HL-60 (cell line): ENCODE measurements at regions not wholly inside any gene's neighbourhood (a gene's known extent, or its start where the extent isn't known, plus 50 kb on each side); places are given as distances from the start of the nearest gene placed in this dataset.

Experiments
- DNase-seq, 2 experiments: peaks; one replicate each; pipeline ENCODE4 v3.0.0-alpha.2; 2010 to 2020; ENCODE audit warnings: low read depth in 1 of 2, low spot score in 1 of 2
- H3K27ac ChIP-seq: fragments of 250-450 bp; sonication (Bioruptor Pico); replicated peaks from 2 replicates; pipeline ENCODE4 v1.5.1; 2020; ENCODE audit warnings: mild to moderate bottlenecking, moderate library complexity
- H3K27me3 ChIP-seq: fragments of 250-450 bp; sonication (Bioruptor Pico); 2 replicates; pipeline ENCODE4 v1.5.1; 2021; ENCODE audit warnings: mild to moderate bottlenecking, moderate library complexity; ENCODE audit not compliant: insufficient read depth, poor library complexity, severe bottlenecking
- H3K4me3 ChIP-seq: replicated peaks from 2 replicates; pipeline ENCODE4 v1.5.1; 2011; ENCODE audit warnings: mild to moderate bottlenecking, control low read depth, low read length; ENCODE audit not compliant: insufficient read depth
- GABPA ChIP-seq: IDR thresholded peaks from 2 replicates; pipeline ENCODE4 v1.6.1; 2012; ENCODE audit warnings: low read depth
- POLR2AphosphoS5 ChIP-seq: IDR thresholded peaks from 2 replicates; pipeline ENCODE4 v1.6.1; 2012; ENCODE audit warnings: low read depth
- SPI1 ChIP-seq: IDR thresholded peaks from 2 replicates; pipeline ENCODE4 v1.6.1; 2012; ENCODE audit warnings: low read depth, mild to moderate bottlenecking, borderline replicate concordance
- TF ChIP-seq, protein P1 (sequence below): IDR thresholded peaks from 2 replicates; pipeline ENCODE4 v1.6.1; 2012; ENCODE audit warnings: low read depth; ENCODE audit not compliant: insufficient replicate concordance
- TF ChIP-seq, protein P2 (sequence below): IDR thresholded peaks from one replicate; pipeline ENCODE4 v1.5.1; 2011; ENCODE audit warnings: low read length, control low read depth, inconsistent platforms; ENCODE audit not compliant: insufficient read depth

DNA sequence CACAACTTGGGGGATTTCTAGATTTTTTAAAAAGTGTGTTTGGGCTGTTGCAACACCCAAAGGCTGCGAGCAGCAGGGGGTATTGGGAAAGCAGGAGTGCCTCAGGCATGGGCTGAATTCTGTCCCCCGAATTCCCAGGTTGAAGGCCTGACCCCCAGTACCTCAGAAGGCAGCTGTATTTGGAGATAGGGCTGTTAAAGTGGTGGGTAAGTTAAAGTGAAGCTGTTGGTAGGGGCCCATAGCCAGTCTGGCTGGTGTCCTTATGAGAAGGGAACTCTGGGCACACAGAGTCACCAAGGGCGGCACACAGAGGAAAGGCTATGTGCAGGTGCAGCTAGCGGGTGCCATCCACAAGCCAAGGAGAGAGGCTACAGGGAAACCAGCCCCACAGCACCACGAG is 717.4 kb downstream of the GALR1 start:
- TF ChIP-seq, protein P1, sequence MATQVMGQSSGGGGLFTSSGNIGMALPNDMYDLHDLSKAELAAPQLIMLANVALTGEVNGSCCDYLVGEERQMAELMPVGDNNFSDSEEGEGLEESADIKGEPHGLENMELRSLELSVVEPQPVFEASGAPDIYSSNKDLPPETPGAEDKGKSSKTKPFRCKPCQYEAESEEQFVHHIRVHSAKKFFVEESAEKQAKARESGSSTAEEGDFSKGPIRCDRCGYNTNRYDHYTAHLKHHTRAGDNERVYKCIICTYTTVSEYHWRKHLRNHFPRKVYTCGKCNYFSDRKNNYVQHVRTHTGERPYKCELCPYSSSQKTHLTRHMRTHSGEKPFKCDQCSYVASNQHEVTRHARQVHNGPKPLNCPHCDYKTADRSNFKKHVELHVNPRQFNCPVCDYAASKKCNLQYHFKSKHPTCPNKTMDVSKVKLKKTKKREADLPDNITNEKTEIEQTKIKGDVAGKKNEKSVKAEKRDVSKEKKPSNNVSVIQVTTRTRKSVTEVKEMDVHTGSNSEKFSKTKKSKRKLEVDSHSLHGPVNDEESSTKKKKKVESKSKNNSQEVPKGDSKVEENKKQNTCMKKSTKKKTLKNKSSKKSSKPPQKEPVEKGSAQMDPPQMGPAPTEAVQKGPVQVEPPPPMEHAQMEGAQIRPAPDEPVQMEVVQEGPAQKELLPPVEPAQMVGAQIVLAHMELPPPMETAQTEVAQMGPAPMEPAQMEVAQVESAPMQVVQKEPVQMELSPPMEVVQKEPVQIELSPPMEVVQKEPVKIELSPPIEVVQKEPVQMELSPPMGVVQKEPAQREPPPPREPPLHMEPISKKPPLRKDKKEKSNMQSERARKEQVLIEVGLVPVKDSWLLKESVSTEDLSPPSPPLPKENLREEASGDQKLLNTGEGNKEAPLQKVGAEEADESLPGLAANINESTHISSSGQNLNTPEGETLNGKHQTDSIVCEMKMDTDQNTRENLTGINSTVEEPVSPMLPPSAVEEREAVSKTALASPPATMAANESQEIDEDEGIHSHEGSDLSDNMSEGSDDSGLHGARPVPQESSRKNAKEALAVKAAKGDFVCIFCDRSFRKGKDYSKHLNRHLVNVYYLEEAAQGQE = no peak
- TF ChIP-seq GABPA (no peak), POLR2AphosphoS5 (no peak), SPI1 (no peak)
- TF ChIP-seq, protein P2, sequence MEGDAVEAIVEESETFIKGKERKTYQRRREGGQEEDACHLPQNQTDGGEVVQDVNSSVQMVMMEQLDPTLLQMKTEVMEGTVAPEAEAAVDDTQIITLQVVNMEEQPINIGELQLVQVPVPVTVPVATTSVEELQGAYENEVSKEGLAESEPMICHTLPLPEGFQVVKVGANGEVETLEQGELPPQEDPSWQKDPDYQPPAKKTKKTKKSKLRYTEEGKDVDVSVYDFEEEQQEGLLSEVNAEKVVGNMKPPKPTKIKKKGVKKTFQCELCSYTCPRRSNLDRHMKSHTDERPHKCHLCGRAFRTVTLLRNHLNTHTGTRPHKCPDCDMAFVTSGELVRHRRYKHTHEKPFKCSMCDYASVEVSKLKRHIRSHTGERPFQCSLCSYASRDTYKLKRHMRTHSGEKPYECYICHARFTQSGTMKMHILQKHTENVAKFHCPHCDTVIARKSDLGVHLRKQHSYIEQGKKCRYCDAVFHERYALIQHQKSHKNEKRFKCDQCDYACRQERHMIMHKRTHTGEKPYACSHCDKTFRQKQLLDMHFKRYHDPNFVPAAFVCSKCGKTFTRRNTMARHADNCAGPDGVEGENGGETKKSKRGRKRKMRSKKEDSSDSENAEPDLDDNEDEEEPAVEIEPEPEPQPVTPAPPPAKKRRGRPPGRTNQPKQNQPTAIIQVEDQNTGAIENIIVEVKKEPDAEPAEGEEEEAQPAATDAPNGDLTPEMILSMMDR = no peak
- Histone ChIP-seq H3K4me3 (no peak overlapping the region), H3K27me3 (peaks cover 4% of the 10 kb centered on the region), H3K27ac (no peak overlapping the region)
- no peak for DNase-seq

DNA sequence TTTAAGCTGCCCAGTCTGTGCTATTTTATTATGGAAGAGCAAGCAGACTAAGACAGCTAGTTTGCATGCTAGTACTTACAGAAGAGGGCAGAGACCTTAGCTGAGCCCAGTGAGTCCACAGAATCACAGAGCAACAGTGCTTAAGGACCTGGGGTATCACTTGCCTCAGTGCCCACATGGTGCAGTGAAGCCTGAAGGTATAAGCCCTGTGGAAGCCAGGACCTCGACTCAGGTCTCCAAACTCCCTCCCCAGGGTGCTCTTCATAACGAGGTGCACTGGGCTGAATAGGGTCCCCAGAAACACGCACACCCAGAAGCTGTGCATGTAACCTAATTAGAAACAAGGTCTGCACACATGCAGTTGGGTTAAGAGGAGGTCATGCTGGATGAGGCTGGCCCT is 718.1 kb downstream of the GALR1 start:
- DNase-seq = no peak
- TF ChIP-seq GABPA = no peak
- TF ChIP-seq, protein P2 = no peak
- TF ChIP-seq, protein P1 = no peak
- TF ChIP-seq SPI1 = no peak
- no peak for TF ChIP-seq POLR2AphosphoS5
- Histone ChIP-seq H3K4me3 (no peak overlapping the region), H3K27me3 (peaks cover 4% of the 10 kb centered on the region), H3K27ac (no peak overlapping the region)

DNA sequence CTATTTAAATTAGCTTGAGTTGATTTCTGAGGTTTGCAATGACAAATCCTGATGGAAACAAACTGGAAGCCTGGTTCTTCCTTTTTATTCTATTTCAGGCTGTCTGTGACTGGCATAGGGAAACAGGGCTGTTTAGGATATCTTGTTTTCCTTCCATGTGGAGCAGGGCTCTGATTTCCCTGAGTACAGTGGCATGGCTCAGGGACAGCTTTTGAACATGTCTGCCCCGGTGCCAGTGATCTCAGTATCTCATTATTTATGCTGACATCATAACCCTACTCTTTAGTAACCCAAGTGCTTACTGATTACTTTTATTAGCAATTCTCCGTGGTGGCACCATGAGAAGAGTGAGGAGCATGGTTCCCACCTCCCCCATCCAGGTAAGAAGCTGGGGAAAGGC is 720.3 kb downstream of the GALR1 start:
- TF ChIP-seq, protein P1 = no peak
- TF ChIP-seq SPI1 = no peak
- no peak for TF ChIP-seq GABPA
- TF ChIP-seq, protein P2 = no peak
- no peak for TF ChIP-seq POLR2AphosphoS5
- Histone ChIP-seq H3K4me3 (no peak overlapping the region), H3K27ac (no peak overlapping the region), H3K27me3 (peaks cover 4% of the 10 kb centered on the region)
- no peak for DNase-seq
